H9 (cell line): ENCODE measurements at regions not wholly inside any gene's neighbourhood (a gene's known extent, or its start where the extent isn't known, plus 50 kb on each side); places are given as distances from the start of the nearest gene placed in this dataset.

Experiments
- DNase-seq: peaks from one replicate; pipeline ENCODE4 v3.0.0-alpha.2; 2017
- H2AFZ ChIP-seq: one replicate; pipeline ENCODE4 v1.6.1; 2013; ENCODE audit warnings: mild to moderate bottlenecking, low read length, control low read depth, moderate library complexity
- H2AK5ac ChIP-seq: 2 replicates; pipeline ENCODE4 v1.6.1; 2013; ENCODE audit warnings: low read length, control low read depth, mixed read lengths; ENCODE audit not compliant: insufficient read length
- H2BK120ac ChIP-seq: one replicate; pipeline ENCODE4 v1.6.1; 2013; ENCODE audit warnings: low read depth, mild to moderate bottlenecking, low read length, control low read depth, inconsistent platforms; ENCODE audit not compliant: poor library complexity, severe bottlenecking
- H2BK12ac ChIP-seq: 2 replicates; pipeline ENCODE4 v1.6.1; 2013; ENCODE audit warnings: low read length, control low read depth, mixed read lengths, low read depth; ENCODE audit not compliant: insufficient read length
- H2BK15ac ChIP-seq: 2 replicates; pipeline ENCODE4 v1.6.1; 2013; ENCODE audit warnings: low read depth, low read length, control low read depth
- H2BK20ac ChIP-seq: one replicate; pipeline ENCODE4 v1.6.1; 2013; ENCODE audit warnings: low read depth, mild to moderate bottlenecking, low read length, control low read depth, inconsistent platforms; ENCODE audit not compliant: poor library complexity, severe bottlenecking
- H2BK5ac ChIP-seq: 2 replicates; pipeline ENCODE4 v1.6.1; 2013; ENCODE audit warnings: low read length, control low read depth, mixed read lengths; ENCODE audit not compliant: insufficient read length
- H3K14ac ChIP-seq: 2 replicates; pipeline ENCODE4 v1.6.1; 2013; ENCODE audit warnings: low read length, control low read depth; ENCODE audit not compliant: insufficient read depth
- H3K18ac ChIP-seq: 2 replicates; pipeline ENCODE4 v1.6.1; 2013; ENCODE audit warnings: low read depth, mild to moderate bottlenecking, mixed read lengths, low read length, control low read depth; ENCODE audit not compliant: insufficient read length
- H3K23ac ChIP-seq: 2 replicates; pipeline ENCODE4 v1.6.1; 2013; ENCODE audit warnings: low read length, control low read depth, mixed read lengths, low read depth; ENCODE audit not compliant: insufficient read length
- H3K23me2 ChIP-seq: 2 replicates; pipeline ENCODE4 v1.6.1; 2013; ENCODE audit warnings: low read depth, mild to moderate bottlenecking, mixed read lengths, low read length, control low read depth; ENCODE audit not compliant: insufficient read length, poor library complexity, severe bottlenecking
- H3K27ac ChIP-seq: 2 replicates; pipeline ENCODE4 v1.5.1; 2013; ENCODE audit warnings: low read length, control low read depth, mixed read lengths, low read depth; ENCODE audit not compliant: insufficient read length
- H3K27me3 ChIP-seq: 2 replicates; pipeline ENCODE4 v1.6.1; 2013; ENCODE audit warnings: low read length, control low read depth, inconsistent platforms; ENCODE audit not compliant: insufficient read depth
- H3K4ac ChIP-seq: 2 replicates; pipeline ENCODE4 v1.6.1; 2013; ENCODE audit warnings: low read depth, mild to moderate bottlenecking, control low read depth, inconsistent platforms, low read length, moderate library complexity
- H3K4me1 ChIP-seq: 2 replicates; pipeline ENCODE4 v1.6.1; 2013; ENCODE audit warnings: low read length, control low read depth, inconsistent platforms; ENCODE audit not compliant: insufficient read depth
- H3K4me2 ChIP-seq: 2 replicates; pipeline ENCODE4 v1.6.1; 2013; ENCODE audit warnings: low read length, control low read depth, mixed read lengths; ENCODE audit not compliant: insufficient read length, insufficient read depth
- H3K56ac ChIP-seq: 2 replicates; pipeline ENCODE4 v1.6.1; 2013; ENCODE audit warnings: low read depth, mild to moderate bottlenecking, mixed read lengths, low read length, control low read depth; ENCODE audit not compliant: insufficient read length
- H3K79me1 ChIP-seq: 2 replicates; pipeline ENCODE4 v1.6.1; 2013; ENCODE audit warnings: low read depth, mild to moderate bottlenecking, moderate library complexity, low read length, control low read depth, inconsistent platforms; ENCODE audit not compliant: insufficient read depth, poor library complexity, severe bottlenecking
- H3K79me2 ChIP-seq: 2 replicates; pipeline ENCODE4 v1.6.1; 2013; ENCODE audit warnings: low read length, control low read depth, inconsistent platforms; ENCODE audit not compliant: insufficient read depth
- H3K9ac ChIP-seq: 2 replicates; pipeline ENCODE4 v1.6.1; 2013; ENCODE audit warnings: low read length, control low read depth, mixed read lengths; ENCODE audit not compliant: insufficient read length; ENCODE audit errors: extremely low read depth
- H3K9me3 ChIP-seq: one replicate; pipeline ENCODE4 v1.6.1; 2013; ENCODE audit warnings: low read depth, low read length, inconsistent platforms; ENCODE audit not compliant: control insufficient read depth
- H3T11ph ChIP-seq: one replicate; pipeline ENCODE4 v1.6.1; 2013; ENCODE audit warnings: mild to moderate bottlenecking, low read length, control low read depth, inconsistent platforms
- H4K20me1 ChIP-seq: one replicate; pipeline ENCODE4 v1.6.1; 2013; ENCODE audit not compliant: control insufficient read depth, insufficient read length, insufficient read depth
- H4K5ac ChIP-seq: 2 replicates; pipeline ENCODE4 v1.6.1; 2013; ENCODE audit warnings: low read depth, mild to moderate bottlenecking, mixed read lengths, low read length, control low read depth; ENCODE audit not compliant: insufficient read length
- H4K8ac ChIP-seq: replicated peaks from 2 replicates; pipeline ENCODE4 v1.6.1; 2013; ENCODE audit warnings: low read length, control low read depth, mixed read lengths, low read depth; ENCODE audit not compliant: insufficient read length
- H4K91ac ChIP-seq: 2 replicates; pipeline ENCODE4 v1.6.1; 2013; ENCODE audit warnings: low read depth, mild to moderate bottlenecking, moderate library complexity, mixed read lengths, low read length, control low read depth; ENCODE audit not compliant: insufficient read length
- H3K27ac Mint-ChIP-seq, 3 experiments: 2 replicates in 2 of 3; 3 replicates in 1 of 3; pipeline ENCODE4 v1.8.0; 2020 to 2021; ENCODE audit warnings: mixed read lengths in 3 of 3, mild to moderate bottlenecking in 1 of 3, moderate library complexity in 1 of 3
- H3K27me3 Mint-ChIP-seq: 2 replicates; pipeline ENCODE4 v1.8.0; 2021; ENCODE audit warnings: low read depth, mild to moderate bottlenecking, moderate library complexity, mixed read lengths
- H3K36me3 Mint-ChIP-seq, 3 experiments: 2 replicates in 2 of 3; 3 replicates in 1 of 3; pipeline ENCODE4 v1.8.0; 2020 to 2021; ENCODE audit warnings: low read depth in 3 of 3, mixed read lengths in 3 of 3; ENCODE audit not compliant: insufficient read depth in 1 of 3
- H3K4me1 Mint-ChIP-seq, 2 experiments: 2 replicates each; pipeline ENCODE4 v1.8.0; 2020; ENCODE audit warnings: mixed read lengths in 2 of 2
- H3K4me3 Mint-ChIP-seq, 2 experiments: 2 replicates in 1 of 2; 3 replicates in 1 of 2; pipeline ENCODE4 v1.8.0; 2020 to 2021; ENCODE audit warnings: mild to moderate bottlenecking in 2 of 2, mixed read lengths in 2 of 2, moderate library complexity in 1 of 2
- H3K9me3 Mint-ChIP-seq, 2 experiments: 2 replicates in 1 of 2; 3 replicates in 1 of 2; pipeline ENCODE4 v1.8.0; 2020; ENCODE audit warnings: mild to moderate bottlenecking in 2 of 2, mixed read lengths in 2 of 2, moderate library complexity in 1 of 2
- WGBS: extraction: QIAGEN DNeasy Blood & Tissue Kit; methylation state at CpG from one replicate; pipeline ENCODE4 v1.1.7; 2013; ENCODE audit warnings: missing lambda C conversion rate, low lambda C conversion rate, mixed read lengths; ENCODE audit not compliant: insufficient read length; ENCODE audit errors: extremely low coverage; 5-methylcytosine and 5-hydroxymethylcytosine counted together
- TF ChIP-seq, protein P1 (sequence below): fragments of 200-600 bp; sonication (generic); conservative IDR thresholded peaks from 3 replicates; pipeline ENCODE4 v1.8.0; 2021; ENCODE audit warnings: antibody characterized with exemption, mild to moderate bottlenecking

DNA sequence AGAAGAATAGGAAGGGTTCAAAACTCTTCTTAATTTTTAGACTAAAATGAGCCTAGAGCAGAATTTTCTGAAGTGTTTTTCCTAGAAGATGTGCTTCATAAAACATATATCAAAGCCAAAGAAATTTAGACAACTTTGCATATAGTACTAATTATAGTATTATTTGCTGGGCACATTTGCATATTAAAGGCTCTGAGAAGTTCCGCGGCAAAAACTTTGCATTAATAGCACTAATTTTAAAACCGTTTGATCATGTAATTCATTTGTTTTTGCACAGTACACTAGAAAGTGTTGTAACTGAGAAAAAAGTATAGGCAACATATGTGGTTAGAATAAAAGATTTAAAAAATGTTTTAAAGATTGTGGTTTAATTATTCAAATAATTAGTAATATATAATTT, 412.0 kb upstream of the NR2F2 start:
- Histone ChIP-seq H4K5ac (no peak overlapping the region), H3K27me3 (no peaks in the 10 kb centered on the region), H2AK5ac (no peak overlapping the region), H3K23me2 (no peaks in the 10 kb centered on the region), H2BK120ac (no peak overlapping the region), H4K20me1 (no peaks in the 10 kb centered on the region), H2BK12ac (no peak overlapping the region), H3K14ac (no peak overlapping the region), H3K9me3 (no peaks in the 10 kb centered on the region), H3K18ac (no peak overlapping the region), H3K9ac (no peak overlapping the region), H3K4me2 (no peak overlapping the region), H3K23ac (no peak overlapping the region), H3K4me1 (no peaks in the 10 kb centered on the region), H2AFZ (no peak overlapping the region), H3T11ph (no peak overlapping the region), H3K79me2 (no peaks in the 10 kb centered on the region), H3K27ac (no peak overlapping the region), H2BK20ac (no peak overlapping the region), H4K91ac (no peak overlapping the region), H2BK15ac (no peak overlapping the region), H2BK5ac (no peak overlapping the region), H3K4ac (no peak overlapping the region), H3K79me1 (no peaks in the 10 kb centered on the region), H3K56ac (no peak overlapping the region), H4K8ac (no peak overlapping the region)
- Mint-ChIP-seq H3K9me3 (no peaks in the 10 kb centered on the region), H3K27ac (no peak overlapping the region), H3K36me3 (no peaks in the 10 kb centered on the region), H3K4me3 (no peak overlapping the region), H3K4me1 (no peaks in the 10 kb centered on the region), H3K27me3 (peaks cover 31% of the 10 kb centered on the region)
- DNase-seq, result no peak
- WGBS, result no CpG with 5 or more reads among the region's 3 CpGs
- TF ChIP-seq, protein P1, sequence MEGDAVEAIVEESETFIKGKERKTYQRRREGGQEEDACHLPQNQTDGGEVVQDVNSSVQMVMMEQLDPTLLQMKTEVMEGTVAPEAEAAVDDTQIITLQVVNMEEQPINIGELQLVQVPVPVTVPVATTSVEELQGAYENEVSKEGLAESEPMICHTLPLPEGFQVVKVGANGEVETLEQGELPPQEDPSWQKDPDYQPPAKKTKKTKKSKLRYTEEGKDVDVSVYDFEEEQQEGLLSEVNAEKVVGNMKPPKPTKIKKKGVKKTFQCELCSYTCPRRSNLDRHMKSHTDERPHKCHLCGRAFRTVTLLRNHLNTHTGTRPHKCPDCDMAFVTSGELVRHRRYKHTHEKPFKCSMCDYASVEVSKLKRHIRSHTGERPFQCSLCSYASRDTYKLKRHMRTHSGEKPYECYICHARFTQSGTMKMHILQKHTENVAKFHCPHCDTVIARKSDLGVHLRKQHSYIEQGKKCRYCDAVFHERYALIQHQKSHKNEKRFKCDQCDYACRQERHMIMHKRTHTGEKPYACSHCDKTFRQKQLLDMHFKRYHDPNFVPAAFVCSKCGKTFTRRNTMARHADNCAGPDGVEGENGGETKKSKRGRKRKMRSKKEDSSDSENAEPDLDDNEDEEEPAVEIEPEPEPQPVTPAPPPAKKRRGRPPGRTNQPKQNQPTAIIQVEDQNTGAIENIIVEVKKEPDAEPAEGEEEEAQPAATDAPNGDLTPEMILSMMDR, result no peak
